Stomach (tissue), 8 donors: ENCODE measurements at regions not wholly inside any gene's neighbourhood (a gene's known extent, or its start where the extent isn't known, plus 50 kb on each side); places are given as distances from the start of the nearest gene placed in this dataset.

Experiments
- DNase-seq, 2 donors: peaks; one replicate each; pipeline versions ENCODE4 v3.0.0 to v3.0.0-alpha.2; 2013 to 2019
- H3K27ac ChIP-seq, 5 donors: fragments of 200-600 bp in 4 of 5; sonication (generic) in 4 of 5; one replicate each; pipeline ENCODE4 v1.5.1; 2013 to 2019; ENCODE audit warnings: mild to moderate bottlenecking in 1 of 5, moderate library complexity in 1 of 5
- H3K27me3 ChIP-seq, 3 donors: fragments of 200-600 bp; sonication (generic); one replicate each; pipeline ENCODE4 v1.5.1; 2017 to 2019; ENCODE audit warnings: mixed run types in 1 of 3
- H3K36me3 ChIP-seq, 4 donors: fragments of 200-600 bp; sonication (generic); 1 replicate in 3 of 4; 2 replicates in 1 of 4; pipeline ENCODE4 v1.5.1; 2016 to 2019
- H3K4me1 ChIP-seq, 4 donors: fragments of 200-600 bp; sonication (generic); one replicate each; pipeline ENCODE4 v1.5.1; 2016 to 2019
- H3K4me3 ChIP-seq, 4 donors: fragments of 200-600 bp; sonication (generic) in 3 of 4; one replicate each; pipeline ENCODE4 v1.5.1; 2016 to 2019; ENCODE audit warnings: mild to moderate bottlenecking in 1 of 4
- H3K9me3 ChIP-seq, 4 donors: fragments of 200-600 bp; sonication (generic); one replicate each; pipeline ENCODE4 v1.5.1; 2016 to 2019
- EP300 ChIP-seq: sonication (generic); formaldehyde crosslinking; IDR thresholded peaks from one replicate; pipeline ENCODE4 v1.6.1; 2017; ENCODE audit warnings: antibody characterized with exemption
- POLR2A ChIP-seq, 4 donors: fragments of 450-650 bp; IDR thresholded peaks; one replicate each; pipeline ENCODE4 v1.6.1; 2016; ENCODE audit warnings: antibody characterized with exemption in 4 of 4, control low read depth in 2 of 4, mild to moderate bottlenecking in 1 of 4, moderate library complexity in 1 of 4
- POLR2AphosphoS5 ChIP-seq, 3 donors: sonication (generic); formaldehyde crosslinking; IDR thresholded peaks; one replicate each; pipeline ENCODE4 v1.6.1; 2016; ENCODE audit warnings: antibody characterized with exemption in 3 of 3
- WGBS, 5 donors: extraction: QIAGEN DNeasy Blood & Tissue Kit in 3 of 5; methylation state at CpG; one replicate each; pipeline versions ENCODE4 v1.1.5 to v1.1.7; 2013 to 2018; 5-methylcytosine and 5-hydroxymethylcytosine counted together
- intact Hi-C: fragments of 100-400 bp; cut with DNase I; formaldehyde crosslinking; loops from one replicate; pipeline ENCODE4 v1.15.1; 2023; ENCODE audit warnings: low total_unique reads
- TF ChIP-seq, protein P1 (sequence below), 7 experiments: fragments of 450-650 bp in 4 of 7; fragments of 200-600 bp in 3 of 7; sonication (generic) in 3 of 7; IDR thresholded peaks; one replicate each; pipeline ENCODE4 v1.5.1; 2016 to 2019; ENCODE audit warnings: antibody characterized with exemption in 7 of 7, control low read depth in 2 of 7, mild to moderate bottlenecking in 1 of 7
- donor health status: healthy with polysubstance abuse.
- donor health status: Bipolar disorder and iron deficiency.
- donor health status: healthy.

DNA sequence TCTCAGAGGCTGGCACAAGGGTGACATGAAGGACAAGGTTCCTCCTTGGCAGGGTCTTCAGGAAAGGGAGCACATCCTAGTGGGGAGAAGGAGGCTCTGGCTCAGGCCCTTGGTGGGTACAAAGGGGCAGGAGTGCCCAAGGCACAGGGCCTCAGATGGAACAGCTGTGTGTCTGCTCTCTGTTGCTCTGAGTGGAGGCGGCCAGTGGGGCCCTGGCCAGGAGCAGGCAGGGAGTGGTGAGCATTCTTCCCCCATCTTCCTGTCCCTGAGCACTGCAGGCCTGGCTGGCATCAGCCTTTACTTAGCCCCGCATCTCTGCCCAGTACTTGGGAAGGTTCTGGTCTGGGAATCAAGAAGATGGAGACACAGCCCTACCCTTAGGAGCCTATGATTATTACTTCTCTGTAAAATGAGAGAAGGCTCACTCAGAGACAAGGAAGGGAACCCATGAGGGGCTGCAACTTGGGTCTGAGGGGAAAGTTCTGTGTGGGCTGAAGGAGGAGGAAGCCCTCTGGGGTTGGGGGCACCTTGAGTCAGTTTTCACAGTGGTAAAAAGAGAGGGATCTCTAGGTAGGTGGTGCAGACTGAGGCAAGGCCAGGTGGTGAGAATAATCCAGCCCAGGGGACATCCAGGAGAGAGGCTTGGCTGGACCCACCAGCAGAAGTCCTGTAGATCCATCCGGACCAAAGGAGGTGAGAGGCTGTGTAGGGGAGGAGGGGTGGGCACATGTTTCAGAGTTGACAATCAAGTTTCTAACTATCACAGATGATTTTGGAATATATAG lies 173.5 kb downstream of the TSHZ3 start:
- intact Hi-C loops, result no loop called here
- 80 to 91% (median 87%) methylated on average over 2 to 3 of the region's 3 CpGs for WGBS, 5 donors
- TF ChIP-seq POLR2AphosphoS5 (IDR thresholded peaks at IDR 0.05), result no peak
- TF ChIP-seq POLR2A (IDR thresholded peaks at IDR 0.05), result no peak
- no peak for TF ChIP-seq EP300
- TF ChIP-seq, protein P1, sequence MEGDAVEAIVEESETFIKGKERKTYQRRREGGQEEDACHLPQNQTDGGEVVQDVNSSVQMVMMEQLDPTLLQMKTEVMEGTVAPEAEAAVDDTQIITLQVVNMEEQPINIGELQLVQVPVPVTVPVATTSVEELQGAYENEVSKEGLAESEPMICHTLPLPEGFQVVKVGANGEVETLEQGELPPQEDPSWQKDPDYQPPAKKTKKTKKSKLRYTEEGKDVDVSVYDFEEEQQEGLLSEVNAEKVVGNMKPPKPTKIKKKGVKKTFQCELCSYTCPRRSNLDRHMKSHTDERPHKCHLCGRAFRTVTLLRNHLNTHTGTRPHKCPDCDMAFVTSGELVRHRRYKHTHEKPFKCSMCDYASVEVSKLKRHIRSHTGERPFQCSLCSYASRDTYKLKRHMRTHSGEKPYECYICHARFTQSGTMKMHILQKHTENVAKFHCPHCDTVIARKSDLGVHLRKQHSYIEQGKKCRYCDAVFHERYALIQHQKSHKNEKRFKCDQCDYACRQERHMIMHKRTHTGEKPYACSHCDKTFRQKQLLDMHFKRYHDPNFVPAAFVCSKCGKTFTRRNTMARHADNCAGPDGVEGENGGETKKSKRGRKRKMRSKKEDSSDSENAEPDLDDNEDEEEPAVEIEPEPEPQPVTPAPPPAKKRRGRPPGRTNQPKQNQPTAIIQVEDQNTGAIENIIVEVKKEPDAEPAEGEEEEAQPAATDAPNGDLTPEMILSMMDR (IDR thresholded peaks at IDR 0.05), result no peak
- Histone ChIP-seq H3K27ac (no peak overlapping the region), H3K9me3 (no peaks in the 10 kb centered on the region), H3K27me3 (no peaks in the 10 kb centered on the region), H3K4me3 (no peak overlapping the region), H3K4me1 (no peaks in the 10 kb centered on the region), H3K36me3 (no peaks in the 10 kb centered on the region)
- no peak for DNase-seq

DNA sequence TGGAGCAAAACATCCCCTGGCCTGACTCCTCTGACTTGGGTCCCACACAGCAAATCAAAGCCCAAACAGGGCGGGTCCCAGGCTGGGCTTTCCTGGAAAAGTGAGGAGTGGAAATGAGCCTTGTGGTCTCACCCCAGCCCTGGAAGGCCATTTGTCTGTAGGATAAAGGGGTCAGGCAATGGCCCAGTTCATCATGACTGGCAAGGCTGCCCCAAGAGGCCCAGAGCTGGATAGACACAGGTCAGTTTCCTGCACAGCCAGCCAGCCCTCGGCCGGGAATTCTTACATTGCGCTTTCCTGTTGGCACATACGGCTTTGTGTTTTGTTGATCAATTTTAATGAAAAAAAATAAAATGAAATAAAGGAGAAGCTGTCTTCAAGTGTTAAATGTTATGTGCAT lies 174.3 kb downstream of the TSHZ3 start:
- intact Hi-C loops, result no loop called here
- no peak overlapping the region for H3K4me3 ChIP-seq
- no peaks in the 10 kb centered on the region for H3K4me1 ChIP-seq
- TF ChIP-seq POLR2A (IDR thresholded peaks at IDR 0.05) (no peak), EP300 (no peak)
- TF ChIP-seq, protein P1 (IDR thresholded peaks at IDR 0.05), result no peak
- 75 to 85% (median 80%) methylated on average over 5 of the region's 5 CpGs for WGBS, 5 donors
- DNase-seq, result no peak
- no peaks in the 10 kb centered on the region for H3K9me3 ChIP-seq
- H3K27ac ChIP-seq, result no peak overlapping the region
- no peaks in the 10 kb centered on the region for H3K27me3 ChIP-seq
- H3K36me3 ChIP-seq, result no peaks in the 10 kb centered on the region

DNA sequence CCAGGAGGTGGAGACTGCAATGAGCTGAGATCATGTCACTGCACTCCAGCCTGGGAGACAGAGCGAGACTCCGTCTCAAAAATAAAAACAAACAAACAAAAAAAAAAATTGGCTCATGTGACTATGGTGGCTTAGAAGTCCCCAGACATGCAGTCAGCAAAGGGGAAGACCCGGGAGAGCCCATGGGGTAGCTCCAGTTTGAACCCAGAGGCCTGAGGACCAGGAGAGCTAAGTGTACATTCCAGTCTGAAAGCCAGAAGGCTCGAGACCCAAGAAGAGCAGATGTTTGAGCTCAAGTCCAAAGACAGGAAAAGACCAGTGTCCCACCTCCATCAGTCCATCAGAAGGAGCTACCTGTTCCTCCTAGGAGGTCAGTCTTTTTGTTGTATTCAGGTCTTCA lies 175.2 kb downstream of the TSHZ3 start:
- Histone ChIP-seq H3K36me3 (no peaks in the 10 kb centered on the region), H3K4me3 (no peak overlapping the region), H3K9me3 (no peaks in the 10 kb centered on the region), H3K4me1 (no peaks in the 10 kb centered on the region), H3K27me3 (peaks cover 0 to under 1% (median 0%) of the 10 kb centered on the region in 3 donors), H3K27ac (no peak overlapping the region)
- 67 to 79% (median 76%) methylated on average over 4 of the region's 4 CpGs for WGBS, 5 donors
- no peak for TF ChIP-seq EP300
- TF ChIP-seq POLR2A (IDR thresholded peaks at IDR 0.05), result no peak
- no peak for TF ChIP-seq POLR2AphosphoS5 (IDR thresholded peaks at IDR 0.05)
- TF ChIP-seq, protein P1 (IDR thresholded peaks at IDR 0.05), result no peak
- no peak for DNase-seq
- intact Hi-C loops, result no loop called here

DNA sequence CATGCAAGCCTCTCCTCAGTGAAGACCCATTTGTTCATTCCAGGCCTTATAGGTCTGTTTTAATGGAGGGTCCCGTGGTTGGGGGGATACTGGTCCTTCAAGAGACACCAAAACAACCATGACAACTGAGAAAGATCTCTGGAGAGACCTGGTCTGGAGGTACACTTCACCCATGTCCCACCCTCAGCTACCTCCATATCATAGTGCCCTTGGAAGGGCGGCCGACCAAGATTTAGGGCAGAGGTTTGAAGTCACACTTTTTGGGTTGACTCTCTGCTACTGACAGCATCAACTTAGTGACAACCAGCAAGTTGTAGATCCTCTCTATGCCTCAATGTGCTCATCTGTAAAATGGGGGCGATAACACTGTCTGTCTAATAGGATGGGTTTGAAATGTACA lies 177.3 kb downstream of the TSHZ3 start:
- H3K27me3 ChIP-seq, result peaks cover 0 to 6% (median 0%) of the 10 kb centered on the region in 3 donors
- DNase-seq, result no peak
- 72 to 100% (median 78%) methylated on average over 3 to 4 of the region's 4 CpGs for WGBS, 5 donors
- H3K27ac ChIP-seq, result no peak overlapping the region
- TF ChIP-seq, protein P1 (IDR thresholded peaks at IDR 0.05), result no peak
- TF ChIP-seq POLR2A (IDR thresholded peaks at IDR 0.05) (no peak), POLR2AphosphoS5 (IDR thresholded peaks at IDR 0.05) (no peak), EP300 (no peak)
- intact Hi-C loops, result no loop called here
- no peaks in the 10 kb centered on the region for H3K36me3 ChIP-seq
- no peaks in the 10 kb centered on the region for H3K9me3 ChIP-seq
- H3K4me1 ChIP-seq, result no peaks in the 10 kb centered on the region
- no peak overlapping the region for H3K4me3 ChIP-seq
